SK-N-SH (cell line): ENCODE measurements at regions not wholly inside any gene's neighbourhood (a gene's known extent, or its start where the extent isn't known, plus 50 kb on each side); places are given as distances from the start of the nearest gene placed in this dataset.

Experiments
- CTCF ChIA-PET: fragments of 300-600, 350-600 bp; formaldehyde crosslinking; extraction: SDS; loops from one replicate; lab custom pipeline; 2021; lab: Yijun Ruan, JAX
- POLR2A ChIA-PET: fragments of 350-600 bp; sonication (Branson Sonifier 250); formaldehyde crosslinking; extraction: SDS; loops from one replicate; lab custom pipeline; 2020; ENCODE audit warnings: antibody characterized with exemption, inconsistent platforms; lab: Yijun Ruan, JAX
- DNase-seq: peaks from one replicate; pipeline ENCODE4 v3.0.0; 2012
- H2AFZ ChIP-seq: fragments of 200-600 bp; sonication (generic); 2 replicates; pipeline ENCODE4 v1.8.1; 2016; ENCODE audit warnings: antibody characterized with exemption, mild to moderate bottlenecking, low read depth
- H3F3A ChIP-seq: fragments of 200-600 bp; sonication (generic); replicated peaks from 2 replicates; pipeline ENCODE3; 2016; ENCODE audit warnings: antibody characterized with exemption, mild to moderate bottlenecking; ENCODE audit not compliant: insufficient read depth
- H3K27ac ChIP-seq, 2 experiments: fragments of 200-500 bp in 1 of 2; fragments of 200-600 bp in 1 of 2; sonication (Bioruptor generic) in 1 of 2; sonication (generic), shearing (Covaris generic) in 1 of 2; 2 replicates each; pipeline versions ENCODE4 v1.5.1 to v1.6.1; 2014 to 2016; ENCODE audit warnings: low read depth in 2 of 2, inconsistent platforms in 1 of 2, low read length in 1 of 2, mild to moderate bottlenecking in 1 of 2, mixed read lengths in 1 of 2
- H3K27me3 ChIP-seq: fragments of 200-600 bp; sonication (generic), shearing (Covaris generic); 2 replicates; pipeline ENCODE4 v1.6.1; 2016; ENCODE audit warnings: mixed run types; ENCODE audit not compliant: insufficient read depth
- H3K36me3 ChIP-seq, 2 experiments: fragments of 200-500 bp in 1 of 2; fragments of 200-600 bp in 1 of 2; sonication (Bioruptor generic) in 1 of 2; sonication (generic) in 1 of 2; replicated peaks in 1 of 2; 2 replicates each; pipeline versions ENCODE3 to v1.5.1; 2014 to 2016; ENCODE audit warnings: low read length in 1 of 2, mild to moderate bottlenecking in 1 of 2; ENCODE audit not compliant: insufficient read depth in 2 of 2, control insufficient read depth in 1 of 2
- H3K4me1 ChIP-seq, 2 experiments: fragments of 200-500 bp in 1 of 2; fragments of 200-600 bp in 1 of 2; sonication (Bioruptor generic) in 1 of 2; sonication (generic), shearing (Covaris generic) in 1 of 2; 2 replicates each; pipeline versions ENCODE4 v1.5.1 to v1.6.1; 2014 to 2016; ENCODE audit warnings: low read depth in 1 of 2, low read length in 1 of 2, mixed run types in 1 of 2; ENCODE audit not compliant: insufficient read depth in 2 of 2, control insufficient read depth in 1 of 2
- H3K4me2 ChIP-seq: fragments of 200-600 bp; sonication (generic), shearing (Covaris generic); 2 replicates; pipeline ENCODE4 v1.6.1; 2017; ENCODE audit warnings: mixed run types
- H3K4me3 ChIP-seq, 2 experiments: fragments of 200-500 bp in 1 of 2; fragments of 200-600 bp in 1 of 2; sonication (Bioruptor generic) in 1 of 2; sonication (generic), shearing (Covaris generic) in 1 of 2; 2 replicates each; pipeline versions ENCODE4 v1.5.1 to v1.8.1; 2014 to 2016; ENCODE audit warnings: low read depth in 2 of 2, inconsistent platforms in 1 of 2, low read length in 1 of 2, mild to moderate bottlenecking in 1 of 2, mixed read lengths in 1 of 2, moderate library complexity in 1 of 2
- H3K79me2 ChIP-seq: fragments of 200-600 bp; sonication (generic); 2 replicates; pipeline ENCODE4 v1.8.1; 2017; ENCODE audit warnings: mild to moderate bottlenecking; ENCODE audit not compliant: insufficient read depth
- H3K9ac ChIP-seq: fragments of 200-600 bp; sonication (generic); 2 replicates; pipeline ENCODE4 v1.6.1; 2017; ENCODE audit warnings: mixed run types
- H3K9me2 ChIP-seq: fragments of 200-600 bp; sonication (generic); 2 replicates; pipeline ENCODE4 v1.6.1; 2017; ENCODE audit warnings: mixed run types
- H3K9me3 ChIP-seq: fragments of 200-600 bp; sonication (generic); 2 replicates; pipeline ENCODE4 v1.6.1; 2017; ENCODE audit warnings: mixed run types, mild to moderate bottlenecking, moderate library complexity
- H4K20me1 ChIP-seq: fragments of 200-600 bp; sonication (generic); 2 replicates; pipeline ENCODE4 v1.6.1; 2017; ENCODE audit warnings: mild to moderate bottlenecking, mixed run types; ENCODE audit not compliant: insufficient read depth
- CTCF ChIP-seq: fragments of 200-600 bp; sonication (generic); IDR thresholded peaks from 2 replicates; pipeline ENCODE4 v1.6.1; 2017; ENCODE audit warnings: antibody characterized with exemption, mild to moderate bottlenecking, moderate library complexity
- ELF1 ChIP-seq: IDR thresholded peaks from 2 replicates; pipeline ENCODE4 v1.4.0; 2012
- EP300 ChIP-seq, 2 experiments: IDR thresholded peaks; 2 replicates each; pipeline versions ENCODE4 v1.4.0 to v1.6.1; 2012; ENCODE audit warnings: borderline replicate concordance in 1 of 2, low read depth in 1 of 2, low read length in 1 of 2
- FOSL2 ChIP-seq: IDR thresholded peaks from 2 replicates; pipeline ENCODE4 v1.4.0; 2012; ENCODE audit warnings: low read depth, mild to moderate bottlenecking, moderate library complexity, borderline replicate concordance
- IRF3 ChIP-seq: fragments of 150-350 bp; IDR thresholded peaks from 2 replicates; pipeline ENCODE4 v1.6.1; 2016; ENCODE audit warnings: mild to moderate bottlenecking, low read depth, low read length
- JUND ChIP-seq: IDR thresholded peaks from 2 replicates; pipeline ENCODE4 v1.4.0; 2012
- MAX ChIP-seq: IDR thresholded peaks from 2 replicates; pipeline ENCODE4 v1.4.0; 2012; ENCODE audit warnings: low read depth
- MEF2A ChIP-seq: IDR thresholded peaks from 2 replicates; pipeline ENCODE4 v1.4.0; 2012; ENCODE audit warnings: low read depth, borderline replicate concordance
- MXI1 ChIP-seq: IDR thresholded peaks from 2 replicates; pipeline ENCODE4 v1.6.1; 2012; ENCODE audit warnings: mild to moderate bottlenecking, low read depth, low read length, improper control_type of control experiment
- NFIC ChIP-seq: IDR thresholded peaks from 2 replicates; pipeline ENCODE4 v1.4.0; 2012; ENCODE audit warnings: borderline replicate concordance
- PBX3 ChIP-seq: IDR thresholded peaks from 2 replicates; pipeline ENCODE4; 2012
- SIN3A ChIP-seq: IDR thresholded peaks from 2 replicates; pipeline ENCODE4 v1.6.1; 2012; ENCODE audit warnings: low read depth, mild to moderate bottlenecking, low read length, moderate library complexity, borderline replicate concordance
- TCF12 ChIP-seq: IDR thresholded peaks from 2 replicates; pipeline ENCODE4 v1.4.0; 2012
- TEAD4 ChIP-seq: IDR thresholded peaks from 2 replicates; pipeline ENCODE4 v1.4.0; 2012; ENCODE audit warnings: mild to moderate bottlenecking, borderline replicate concordance; ENCODE audit not compliant: insufficient read depth
- USF1 ChIP-seq: IDR thresholded peaks from 2 replicates; pipeline ENCODE4 v1.4.0; 2012; ENCODE audit warnings: low read depth, borderline replicate concordance
- WGBS: methylation state at CpG from one replicate; pipeline ENCODE4 v1.1.6; 2017; ENCODE audit warnings: low lambda C conversion rate; 5-methylcytosine and 5-hydroxymethylcytosine counted together

GRCh38 chr12:47022296-47022695, 57.1 kb upstream of the PCED1B start:
- Histone ChIP-seq H3K9me2 (no peaks in the 10 kb centered on the region), H3K4me1 (peaks cover 0 to 18% of the 10 kb centered on the region in 2 experiments), H3K9ac (peak overlapping the region; percentile 13; the same call in 1 of the 2 replicates)
- TF ChIP-seq EP300 (IDR thresholded peaks at IDR 0.05; ENCODE audit: borderline replicate concordance in 1 of 2, low read depth in 1 of 2, low read length in 1 of 2) (peak in 1 of 2 experiments; percentile 78; a peak in 2 of 4 replicates), MAX (peak; percentile 73), CTCF (no peak), MEF2A (peak; percentile 72; the same call in 1 of the 2 replicates), ELF1 (no peak), TCF12 (peak; percentile 69), FOSL2 (peak; percentile 76; the same call in 1 of the 2 replicates), TEAD4 (peak; percentile 70; the same call in 1 of the 2 replicates), PBX3 (peak; percentile 63), USF1 (peak; percentile 77), SIN3A (no peak), NFIC (peak; percentile 34; the same call in 1 of the 2 replicates), MXI1 (no peak), IRF3 (no peak), JUND (peak; percentile 81)
- TF ChIP-seq, all 33 proteins: peak for 10
- Histone ChIP-seq H3K4me2 (no peak overlapping the region; the same call in 1 of the 2 replicates), H3K27me3 (no peaks in the 10 kb centered on the region), H3K9me3 (no peaks in the 10 kb centered on the region), H3F3A (peaks cover 17% of the 10 kb centered on the region), H3K79me2 (no peaks in the 10 kb centered on the region), H3K27ac (peak overlapping the region; percentile 76 to 81), H4K20me1 (no peaks in the 10 kb centered on the region), H3K4me3 (no peak overlapping the region), H3K36me3 (no peaks in the 10 kb centered on the region), H2AFZ (no peak overlapping the region)
- ChIA-PET POLR2A (no interaction called here), CTCF (interaction anchor here (0.8 to 3.2 kb wide), 8 partner anchors 9 to 896 kb away, joined by 3 to 15 read pairs (median 7); no protein-coding TSS in a partner anchor)
- WGBS, result 5% methylated on average over 2 of the region's 2 CpGs
- no peak for DNase-seq
